Erythroblast (primary cell): ENCODE measurements at regions not wholly inside any gene's neighbourhood (a gene's known extent, or its start where the extent isn't known, plus 50 kb on each side); places are given as distances from the start of the nearest gene placed in this dataset.

ENCODE experiments used
- GATA1 ChIP-seq: IDR thresholded peaks from 2 replicates; pipeline ENCODE4 v1.6.1; 2011; ENCODE audit warnings: low read depth, mild to moderate bottlenecking, control low read depth, low read length, moderate library complexity
- POLR2A ChIP-seq: IDR thresholded peaks from 2 replicates; pipeline ENCODE4 v1.6.1; 2011; ENCODE audit warnings: mild to moderate bottlenecking, low read length

DNA sequence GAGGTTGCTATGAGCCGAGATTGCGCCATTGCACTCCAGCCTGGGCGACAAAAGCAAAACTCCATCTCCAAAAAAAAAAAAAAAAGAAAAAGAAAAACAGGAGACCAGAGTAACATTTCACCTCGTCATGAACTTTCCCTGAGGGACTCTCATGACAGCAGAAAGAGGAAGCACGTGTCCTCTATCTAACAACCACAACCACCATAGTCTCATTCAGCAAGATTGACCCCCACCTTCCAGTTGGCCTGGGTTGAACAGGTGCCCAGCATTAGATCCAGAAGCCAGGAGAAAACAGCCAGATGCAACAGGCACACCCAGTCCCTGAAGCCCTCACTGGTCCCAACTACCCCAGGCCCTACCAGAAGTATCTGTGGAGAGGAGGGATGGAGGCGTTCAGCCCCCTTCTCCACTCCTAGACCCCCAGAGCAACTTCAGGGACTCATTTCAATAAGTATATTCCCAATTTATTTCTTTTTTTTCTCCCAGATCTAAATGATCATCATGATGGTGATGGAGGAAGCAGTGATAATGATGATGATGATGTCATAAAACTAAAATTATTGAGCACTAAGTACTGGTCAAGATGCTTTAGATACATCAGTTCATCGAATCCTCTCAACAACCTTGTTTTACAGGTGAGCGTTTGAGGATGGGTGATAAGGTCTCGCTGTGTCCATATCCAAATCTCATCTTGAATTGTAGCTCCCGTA, 235.0 kb downstream of the EFCAB11 start:
- TF ChIP-seq POLR2A (no peak), GATA1 (no peak)
